NOMO-1 treated with DMSO at 0.1 percent for 48 hours (cell line): ENCODE measurements at regions not wholly inside any gene's neighbourhood (a gene's known extent, or its start where the extent isn't known, plus 50 kb on each side); places are given as distances from the start of the nearest gene placed in this dataset.

ENCODE experiments used
- DNase-seq: peaks from one replicate; lab custom pipeline; 2025; ENCODE audit not compliant: unreplicated experiment; lab: John Stamatoyannopoulos, UW

GRCh38 chr6:15813698-15814097 is 150.9 kb upstream of the DTNBP1 start:
- DNase-seq = peak; percentile 47

- DNase-seq = no peak
Measured at GRCh38 chr6:15811107-15811506, 148.3 kb upstream of the DTNBP1 start.

DNA sequence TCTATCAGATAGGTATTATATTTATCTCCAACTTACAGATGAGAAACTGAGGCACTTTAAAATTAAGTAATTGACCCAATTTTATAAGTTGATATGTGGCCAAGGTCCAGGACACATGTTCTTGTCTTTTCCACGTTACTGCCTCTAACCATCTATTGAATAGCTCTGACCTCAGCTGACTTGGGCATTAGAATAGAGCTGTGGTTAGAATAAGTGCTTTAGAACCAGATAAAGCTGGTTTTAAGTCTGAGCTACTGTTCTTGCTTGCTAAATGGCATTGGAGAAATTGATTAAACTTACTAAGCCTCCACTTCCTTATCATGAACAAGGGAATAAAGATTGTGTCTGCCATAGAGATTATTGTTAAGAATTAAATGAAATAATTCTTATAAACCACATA is 147.8 kb upstream of the DTNBP1 start:
- no peak for DNase-seq

GRCh38 chr6:15809367-15809766 is 146.5 kb upstream of the DTNBP1 start:
- no peak for DNase-seq

DNA sequence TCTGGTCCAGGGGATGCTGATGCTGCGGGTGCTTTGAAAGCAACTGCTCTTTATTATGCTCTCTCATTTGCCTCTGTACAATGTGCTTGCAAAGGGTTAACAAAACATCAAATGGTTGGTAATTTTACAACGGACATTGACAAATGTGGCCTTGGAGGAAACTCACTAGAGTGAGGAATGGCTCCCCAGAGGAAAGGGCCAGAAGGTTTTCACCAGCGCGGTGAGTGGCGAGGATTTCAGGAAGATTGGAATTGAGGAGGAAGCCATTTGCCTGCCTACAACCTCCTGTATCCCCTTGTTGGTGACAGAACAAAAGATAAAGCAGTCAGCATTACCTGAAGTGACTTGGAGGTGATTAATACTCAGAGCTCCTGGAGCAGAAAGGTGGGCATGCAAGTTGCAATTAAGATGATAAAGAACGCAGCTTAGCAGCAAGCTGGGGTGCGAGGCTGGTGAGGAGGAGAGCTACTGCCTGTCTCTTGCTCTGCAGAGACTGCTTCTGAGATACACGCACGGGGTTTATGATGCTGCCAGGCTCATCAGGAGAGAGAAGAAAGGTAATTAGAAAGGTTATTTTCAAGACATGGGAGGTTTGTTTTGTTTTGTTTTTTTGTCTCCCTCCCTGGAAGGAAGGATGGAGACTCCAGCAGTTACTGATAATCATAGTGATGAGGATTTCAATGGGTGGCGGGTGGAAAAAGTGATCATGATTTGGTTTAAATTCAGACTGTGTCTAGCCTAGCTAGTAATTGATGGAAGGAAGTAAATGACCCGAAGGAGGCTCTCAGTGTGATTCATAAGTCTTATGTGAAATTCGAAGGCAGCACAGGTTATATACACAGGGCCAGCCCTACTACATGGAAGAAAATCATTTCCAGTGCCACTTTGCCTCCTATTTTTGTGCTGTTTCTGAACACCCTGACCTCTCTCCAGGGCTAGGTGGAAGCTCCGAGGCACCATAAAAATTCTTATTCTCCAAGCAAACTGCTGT is 141.6 kb upstream of the DTNBP1 start:
- no peak for DNase-seq

GRCh38 chr6:15802466-15802865 is 139.6 kb upstream of the DTNBP1 start:
- no peak for DNase-seq

GRCh38 chr6:15801912-15802311 is 139.1 kb upstream of the DTNBP1 start:
- no peak for DNase-seq

DNA sequence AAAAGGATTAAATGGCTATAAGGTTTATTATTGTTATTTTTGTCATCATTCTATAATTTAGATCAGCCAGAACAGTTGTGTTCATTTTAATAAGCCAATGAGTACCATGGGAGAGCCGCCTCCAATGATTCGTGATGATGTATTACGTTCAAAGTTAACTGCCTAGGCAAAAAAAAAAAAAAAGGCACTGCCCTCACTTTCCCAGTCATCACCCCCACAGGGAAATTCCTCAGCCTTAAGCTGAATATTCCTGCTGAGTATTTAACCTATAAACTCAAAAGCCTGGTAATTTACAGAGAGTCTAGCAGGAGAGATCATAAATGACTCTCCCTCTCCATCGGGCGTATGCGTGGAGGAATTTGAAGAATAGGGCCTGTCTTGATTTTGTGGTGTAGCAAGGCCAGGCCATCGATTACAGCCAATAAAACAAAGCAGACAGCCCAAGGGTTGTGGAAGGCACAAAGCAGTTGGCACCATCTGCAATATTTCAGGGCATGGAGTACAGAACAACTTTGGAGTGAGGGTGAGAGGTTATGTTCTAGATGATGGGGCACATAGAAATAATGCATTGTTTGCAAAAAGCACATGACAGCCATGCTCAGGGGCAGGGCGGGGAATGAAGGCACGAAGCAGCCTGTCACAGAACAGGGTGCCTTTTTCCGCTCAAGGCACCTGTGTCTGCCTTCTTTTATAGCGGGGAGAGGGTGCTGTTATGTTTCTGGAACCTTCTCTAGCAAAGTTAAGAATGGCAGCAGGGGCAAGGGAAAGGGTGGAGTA is 138.2 kb upstream of the DTNBP1 start:
- no peak for DNase-seq

DNA sequence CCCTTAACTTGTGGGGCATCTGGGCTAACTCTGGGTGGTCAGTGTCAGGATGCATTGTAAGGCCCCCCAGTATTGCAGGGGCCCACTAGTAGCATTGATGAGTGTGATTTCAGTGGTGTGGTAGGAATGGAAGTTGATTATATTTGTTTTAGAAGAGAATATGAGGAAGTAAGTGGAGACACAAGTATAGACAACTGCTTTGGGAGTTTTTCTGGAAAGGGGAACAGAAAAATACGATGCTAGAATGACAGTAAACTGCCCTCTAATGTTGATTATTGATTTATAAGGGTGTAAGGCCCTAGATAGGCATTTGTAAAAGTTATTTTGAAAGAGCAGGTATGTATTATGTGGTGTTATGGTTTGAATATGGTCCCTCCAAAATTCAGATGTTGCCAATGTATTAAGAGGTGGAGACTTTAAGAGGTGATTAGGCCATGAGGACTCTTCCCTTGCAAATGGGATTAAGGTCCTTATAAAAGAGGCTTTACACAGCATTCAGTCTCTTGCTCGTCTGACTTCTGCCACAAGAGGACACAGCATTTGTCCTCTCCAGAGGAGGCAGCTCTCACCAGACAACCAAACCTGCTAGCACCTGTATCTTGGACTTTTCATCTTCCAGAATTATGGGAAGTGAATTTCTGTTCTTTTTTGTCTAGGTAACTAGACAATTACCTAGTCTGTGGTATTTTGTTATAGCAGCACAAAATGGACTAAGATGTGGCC is 135.9 kb upstream of the DTNBP1 start:
- peak; percentile 70 for DNase-seq

GRCh38 chr6:15796844-15797243 is 134.0 kb upstream of the DTNBP1 start:
- no peak for DNase-seq

GRCh38 chr6:15796130-15796771 is 133.4 kb upstream of the DTNBP1 start:
- DNase-seq = no peak

GRCh38 chr6:15793826-15794225 is 131.0 kb upstream of the DTNBP1 start:
- DNase-seq = no peak

DNA sequence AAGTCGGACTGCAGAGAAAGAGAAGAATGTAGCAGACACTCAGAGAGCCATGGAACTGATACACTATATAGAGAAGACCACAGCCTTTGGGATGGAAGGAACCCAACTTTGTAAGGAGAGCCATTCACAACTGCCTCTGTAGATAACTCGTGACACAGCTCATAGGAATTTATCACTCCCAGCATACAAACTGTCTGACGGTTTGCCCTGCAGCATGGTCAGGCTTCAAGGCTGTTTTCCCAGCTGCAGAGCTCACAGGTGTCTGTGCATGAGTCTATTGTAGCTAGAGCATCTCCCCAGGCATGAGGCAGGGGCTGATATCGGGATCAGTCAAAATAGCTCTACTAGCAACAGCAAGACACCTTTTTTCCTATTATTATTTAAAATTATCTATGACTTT is 130.5 kb upstream of the DTNBP1 start:
- DNase-seq = no peak

DNA sequence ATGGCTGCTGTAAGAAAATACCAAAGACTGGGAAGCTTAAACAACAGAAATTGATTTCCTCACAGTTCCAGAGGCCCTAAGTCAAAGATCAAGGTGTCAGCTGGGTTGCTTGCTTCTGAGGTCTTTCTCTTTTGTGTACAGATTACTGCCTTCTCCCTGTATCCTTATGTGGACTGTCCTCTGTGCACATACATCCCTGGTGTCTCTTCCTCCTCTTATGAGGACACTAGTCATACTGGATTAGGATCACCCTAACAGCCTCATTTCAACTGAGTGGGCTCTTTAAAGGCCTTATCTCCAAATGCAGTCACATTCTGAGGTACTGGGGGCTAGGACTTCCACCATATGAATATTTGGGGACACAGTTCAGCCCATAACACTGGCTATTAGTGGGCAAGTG is 130.0 kb upstream of the DTNBP1 start:
- no peak for DNase-seq

- DNase-seq = no peak
Measured at GRCh38 chr6:15791448-15792181, 128.8 kb upstream of the DTNBP1 start.

- DNase-seq = no peak
Measured at GRCh38 chr6:15790116-15790515, 127.3 kb upstream of the DTNBP1 start.

DNA sequence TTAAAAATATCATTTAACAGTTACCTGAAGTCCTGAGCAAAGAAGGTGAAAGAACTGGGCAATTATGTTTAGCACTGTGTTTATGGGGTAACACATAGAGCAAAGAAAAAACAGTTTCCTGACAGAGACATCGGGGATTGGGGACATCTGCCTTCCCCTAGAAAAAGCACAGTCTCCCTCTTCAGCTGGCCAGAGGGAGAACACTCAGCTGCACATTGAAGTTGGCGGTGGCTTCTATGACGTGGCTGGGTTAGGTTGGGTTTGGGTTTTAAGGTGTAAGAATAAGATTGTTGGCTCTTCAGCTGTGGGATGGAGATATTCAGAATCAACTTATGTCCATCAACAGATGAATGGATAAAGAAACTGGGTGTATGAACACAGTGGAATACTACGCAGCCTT is 124.0 kb upstream of the DTNBP1 start:
- DNase-seq = no peak

GRCh38 chr6:15783484-15783883 is 120.7 kb upstream of the DTNBP1 start:
- DNase-seq = no peak

- no peak for DNase-seq
Measured at GRCh38 chr6:15781890-15782289, 119.1 kb upstream of the DTNBP1 start.

GRCh38 chr6:15781333-15781732 is 118.5 kb upstream of the DTNBP1 start:
- DNase-seq = no peak
